ENCODE measurements at regions not wholly inside any gene's neighbourhood (a gene's known extent, or its start where the extent isn't known, plus 50 kb on each side); places are given as distances from the start of the nearest gene placed in this dataset.

GRCh38 chr10:62710182-62710581 lies 94.3 kb upstream of the ADO start:
- Histone ChIP-seq H3K9me3 (no peaks in the 10 kb centered on the region), H3K4me1 (ENCODE audit: control insufficient read depth in 1 of 2, low read depth in 2 of 2) (no peaks in the 10 kb centered on the region), H3K4me3 (no peak overlapping the region), H3K36me3 (no peaks in the 10 kb centered on the region), H3K27ac (no peak overlapping the region), H3K27me3 (replicated peaks; ENCODE audit: insufficient read depth) (no peaks in the 10 kb centered on the region)
- ATAC-seq (ENCODE audit: insufficient number of reproducible peaks, low FRiP score, low read depth) (no peak), DNase-seq (ENCODE audit: low spot score) (no peak)
- TF ChIP-seq CTCF (IDR thresholded peaks at IDR 0.05), result no peak

DNA sequence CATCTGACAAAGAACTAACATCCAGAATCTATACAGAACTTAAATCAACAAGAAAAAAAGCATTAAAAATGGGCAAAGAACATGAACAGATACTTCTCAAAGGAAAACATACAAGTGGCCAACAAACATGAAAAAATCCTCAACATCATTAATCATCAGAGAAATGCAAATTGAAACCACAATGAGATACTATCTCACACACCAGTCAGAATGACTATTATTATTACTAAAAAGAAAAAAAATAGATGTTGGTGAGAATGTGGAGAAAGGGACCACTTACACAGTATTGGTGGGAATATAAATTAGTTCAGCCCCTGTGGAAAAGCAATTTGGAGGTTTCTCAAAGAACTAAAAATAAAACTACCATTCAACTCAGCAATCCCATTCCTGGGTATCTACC lies 89.1 kb upstream of the ADO start:
- TF ChIP-seq CTCF (IDR thresholded peaks at IDR 0.05), result no peak

GRCh38 chr10:62718585-62718984 lies 85.9 kb upstream of the ADO start:
- no peaks in the 10 kb centered on the region for H3K9me3 ChIP-seq
- ATAC-seq (ENCODE audit: insufficient number of reproducible peaks, low FRiP score, low read depth) (no peak), DNase-seq (ENCODE audit: low spot score) (no peak)
- no peaks in the 10 kb centered on the region for H3K4me1 ChIP-seq (ENCODE audit: control insufficient read depth in 1 of 2, low read depth in 2 of 2)
- H3K27ac ChIP-seq, result no peak overlapping the region
- no peak overlapping the region for H3K4me3 ChIP-seq
- H3K36me3 ChIP-seq, result no peaks in the 10 kb centered on the region
- no peaks in the 10 kb centered on the region for H3K27me3 ChIP-seq (replicated peaks; ENCODE audit: insufficient read depth)
- TF ChIP-seq CTCF (IDR thresholded peaks at IDR 0.05), result no peak

More for the DNA sequence above, 89.1 kb upstream of the ADO start:
- no peak for DNase-seq (ENCODE audit: low spot score)
- H3K27ac ChIP-seq, result no peak overlapping the region
- ATAC-seq (ENCODE audit: insufficient number of reproducible peaks, low FRiP score, low read depth), result no peak
- no peaks in the 10 kb centered on the region for H3K36me3 ChIP-seq
- no peak overlapping the region for H3K4me3 ChIP-seq
- H3K9me3 ChIP-seq, result no peaks in the 10 kb centered on the region
- H3K27me3 ChIP-seq (replicated peaks; ENCODE audit: insufficient read depth), result no peaks in the 10 kb centered on the region
- no peaks in the 10 kb centered on the region for H3K4me1 ChIP-seq (ENCODE audit: control insufficient read depth in 1 of 2, low read depth in 2 of 2)

DNA sequence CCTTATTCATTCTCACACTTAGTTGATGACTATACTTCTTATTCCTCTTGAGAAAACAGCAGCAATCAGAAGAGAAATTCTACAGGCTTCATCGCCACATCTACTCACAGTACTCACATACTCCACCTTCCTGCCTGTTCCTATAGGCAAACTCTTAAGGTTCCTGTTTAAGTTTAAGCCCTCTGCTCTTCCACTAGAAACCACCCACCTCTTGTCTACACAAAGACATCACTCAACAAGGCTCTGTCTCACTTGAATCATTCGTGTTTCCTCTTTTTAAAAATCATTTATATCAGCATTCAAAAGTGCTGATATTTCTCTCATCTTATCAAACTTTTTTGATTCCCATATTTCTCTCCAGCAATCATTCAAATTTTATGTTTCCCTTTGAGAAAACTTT lies 85.5 kb upstream of the ADO start:
- ATAC-seq (ENCODE audit: insufficient number of reproducible peaks, low FRiP score, low read depth) (no peak), DNase-seq (ENCODE audit: low spot score) (no peak)
- no peaks in the 10 kb centered on the region for H3K4me1 ChIP-seq (ENCODE audit: control insufficient read depth in 1 of 2, low read depth in 2 of 2)
- H3K36me3 ChIP-seq, result no peaks in the 10 kb centered on the region
- H3K27me3 ChIP-seq (replicated peaks; ENCODE audit: insufficient read depth), result no peaks in the 10 kb centered on the region
- TF ChIP-seq CTCF (IDR thresholded peaks at IDR 0.05), result no peak
- no peaks in the 10 kb centered on the region for H3K9me3 ChIP-seq
- H3K4me3 ChIP-seq, result no peak overlapping the region
- no peak overlapping the region for H3K27ac ChIP-seq

DNA sequence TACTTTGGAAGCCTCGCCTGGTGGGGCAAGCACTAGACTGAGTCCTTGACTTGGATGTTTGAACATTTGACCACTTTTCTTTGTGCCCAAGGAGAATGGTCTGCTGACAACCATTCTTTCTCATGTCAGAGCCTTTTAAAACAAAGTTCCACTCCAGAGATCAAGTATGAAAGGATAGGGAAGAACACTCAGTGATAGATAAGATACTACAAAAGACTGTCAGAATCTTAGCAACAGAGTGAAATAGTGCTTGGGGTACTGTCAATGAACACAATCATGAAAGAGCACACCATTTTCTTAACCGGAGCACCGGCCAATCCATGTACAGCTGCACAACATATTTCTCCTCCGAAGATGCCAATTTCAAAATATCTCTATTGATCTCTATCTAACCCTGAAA lies 82.8 kb upstream of the ADO start:
- DNase-seq (ENCODE audit: low spot score) (no peak), ATAC-seq (ENCODE audit: insufficient number of reproducible peaks, low FRiP score, low read depth) (no peak)
- Histone ChIP-seq H3K4me1 (ENCODE audit: control insufficient read depth in 1 of 2, low read depth in 2 of 2) (no peaks in the 10 kb centered on the region), H3K9me3 (no peaks in the 10 kb centered on the region), H3K27ac (no peak overlapping the region), H3K4me3 (no peak overlapping the region), H3K27me3 (replicated peaks; ENCODE audit: insufficient read depth) (no peaks in the 10 kb centered on the region), H3K36me3 (no peaks in the 10 kb centered on the region)
- no peak for TF ChIP-seq CTCF (IDR thresholded peaks at IDR 0.05)

Measured in thoracic aorta (tissue), 2 donors.